ENCODE measurements at regions not wholly inside any gene's neighbourhood (a gene's known extent, or its start where the extent isn't known, plus 50 kb on each side); places are given as distances from the start of the nearest gene placed in this dataset.

GRCh38 chr6:92147246-92147645 lies 1272.1 kb downstream of the EPHA7 start:
- TF ChIP-seq, protein P1, sequence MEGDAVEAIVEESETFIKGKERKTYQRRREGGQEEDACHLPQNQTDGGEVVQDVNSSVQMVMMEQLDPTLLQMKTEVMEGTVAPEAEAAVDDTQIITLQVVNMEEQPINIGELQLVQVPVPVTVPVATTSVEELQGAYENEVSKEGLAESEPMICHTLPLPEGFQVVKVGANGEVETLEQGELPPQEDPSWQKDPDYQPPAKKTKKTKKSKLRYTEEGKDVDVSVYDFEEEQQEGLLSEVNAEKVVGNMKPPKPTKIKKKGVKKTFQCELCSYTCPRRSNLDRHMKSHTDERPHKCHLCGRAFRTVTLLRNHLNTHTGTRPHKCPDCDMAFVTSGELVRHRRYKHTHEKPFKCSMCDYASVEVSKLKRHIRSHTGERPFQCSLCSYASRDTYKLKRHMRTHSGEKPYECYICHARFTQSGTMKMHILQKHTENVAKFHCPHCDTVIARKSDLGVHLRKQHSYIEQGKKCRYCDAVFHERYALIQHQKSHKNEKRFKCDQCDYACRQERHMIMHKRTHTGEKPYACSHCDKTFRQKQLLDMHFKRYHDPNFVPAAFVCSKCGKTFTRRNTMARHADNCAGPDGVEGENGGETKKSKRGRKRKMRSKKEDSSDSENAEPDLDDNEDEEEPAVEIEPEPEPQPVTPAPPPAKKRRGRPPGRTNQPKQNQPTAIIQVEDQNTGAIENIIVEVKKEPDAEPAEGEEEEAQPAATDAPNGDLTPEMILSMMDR (IDR thresholded peaks at IDR 0.05): no peak
- no peak for TF ChIP-seq POLR2A (IDR thresholded peaks at IDR 0.05)

All from thyroid gland (tissue), 4 donors.